ENCODE measurements at regions not wholly inside any gene's neighbourhood (a gene's known extent, or its start where the extent isn't known, plus 50 kb on each side); places are given as distances from the start of the nearest gene placed in this dataset.
A peak's percentile ranks its signal among the peaks of the same experiment; 100 is the strongest.

GRCh38 chr12:77152623-77153193, 87.3 kb upstream of the E2F7 start:
- TF ChIP-seq, protein P1, sequence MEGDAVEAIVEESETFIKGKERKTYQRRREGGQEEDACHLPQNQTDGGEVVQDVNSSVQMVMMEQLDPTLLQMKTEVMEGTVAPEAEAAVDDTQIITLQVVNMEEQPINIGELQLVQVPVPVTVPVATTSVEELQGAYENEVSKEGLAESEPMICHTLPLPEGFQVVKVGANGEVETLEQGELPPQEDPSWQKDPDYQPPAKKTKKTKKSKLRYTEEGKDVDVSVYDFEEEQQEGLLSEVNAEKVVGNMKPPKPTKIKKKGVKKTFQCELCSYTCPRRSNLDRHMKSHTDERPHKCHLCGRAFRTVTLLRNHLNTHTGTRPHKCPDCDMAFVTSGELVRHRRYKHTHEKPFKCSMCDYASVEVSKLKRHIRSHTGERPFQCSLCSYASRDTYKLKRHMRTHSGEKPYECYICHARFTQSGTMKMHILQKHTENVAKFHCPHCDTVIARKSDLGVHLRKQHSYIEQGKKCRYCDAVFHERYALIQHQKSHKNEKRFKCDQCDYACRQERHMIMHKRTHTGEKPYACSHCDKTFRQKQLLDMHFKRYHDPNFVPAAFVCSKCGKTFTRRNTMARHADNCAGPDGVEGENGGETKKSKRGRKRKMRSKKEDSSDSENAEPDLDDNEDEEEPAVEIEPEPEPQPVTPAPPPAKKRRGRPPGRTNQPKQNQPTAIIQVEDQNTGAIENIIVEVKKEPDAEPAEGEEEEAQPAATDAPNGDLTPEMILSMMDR (IDR thresholded peaks at IDR 0.05), result peak; percentile 79
- TF ChIP-seq EZH2phosphoT487 (IDR thresholded peaks at IDR 0.05), result no peak

All from neural progenitor cell (in vitro differentiated cells).